HG03039 (cell line): ENCODE measurements at regions not wholly inside any gene's neighbourhood (a gene's known extent, or its start where the extent isn't known, plus 50 kb on each side); places are given as distances from the start of the nearest gene placed in this dataset.

ENCODE experiments used
- ATAC-seq: cut with Tn5 transposase; IDR thresholded peaks from one replicate; pipeline ENCODE4 v1.9.1; 2021; ENCODE audit warnings: mild to moderate bottlenecking, moderate library complexity; ENCODE audit not compliant: unreplicated experiment

- ATAC-seq, result no peak
Observed at GRCh38 chr16:80427795-80428194, 113.0 kb upstream of the DYNLRB2 start.

- no peak for ATAC-seq
Observed at GRCh38 chr16:80418517-80419355, 122.1 kb upstream of the DYNLRB2 start.

- no peak for ATAC-seq
Observed at GRCh38 chr16:80417706-80418271, 123.0 kb upstream of the DYNLRB2 start.

- ATAC-seq, result no peak
Observed at GRCh38 chr16:80408014-80408413, 132.8 kb upstream of the DYNLRB2 start.

GRCh38 chr16:80407265-80407987, 133.4 kb upstream of the DYNLRB2 start:
- ATAC-seq, result no peak

GRCh38 chr16:80404847-80405246, 135.9 kb upstream of the DYNLRB2 start:
- no peak for ATAC-seq

- ATAC-seq, result no peak
Observed at GRCh38 chr16:80403894-80404293, 136.9 kb upstream of the DYNLRB2 start.

GRCh38 chr16:80390871-80391489, 149.8 kb upstream of the DYNLRB2 start:
- ATAC-seq, result no peak

- no peak for ATAC-seq
Observed at GRCh38 chr16:80390046-80390445, 150.7 kb upstream of the DYNLRB2 start.

GRCh38 chr16:80389338-80389737, 151.5 kb upstream of the DYNLRB2 start:
- ATAC-seq, result no peak

GRCh38 chr16:80387318-80387921, 153.4 kb upstream of the DYNLRB2 start:
- no peak for ATAC-seq

GRCh38 chr16:80384862-80385261, 155.9 kb upstream of the DYNLRB2 start:
- no peak for ATAC-seq

GRCh38 chr16:80380514-80380913, 160.3 kb upstream of the DYNLRB2 start:
- no peak for ATAC-seq

- ATAC-seq, result no peak
Observed at GRCh38 chr16:80377096-80377956, 163.5 kb upstream of the DYNLRB2 start.

GRCh38 chr16:80375973-80376372, 164.8 kb upstream of the DYNLRB2 start:
- ATAC-seq, result no peak

GRCh38 chr16:80375513-80375912, 165.3 kb upstream of the DYNLRB2 start:
- no peak for ATAC-seq

- ATAC-seq, result no peak
Observed at GRCh38 chr16:80372341-80372740, 168.5 kb upstream of the DYNLRB2 start.

- no peak for ATAC-seq
Observed at GRCh38 chr16:80369138-80369958, 171.4 kb upstream of the DYNLRB2 start.

GRCh38 chr16:80367037-80367658, 173.6 kb upstream of the DYNLRB2 start:
- ATAC-seq, result no peak
